ENCODE measurements at regions not wholly inside any gene's neighbourhood (a gene's known extent, or its start where the extent isn't known, plus 50 kb on each side); places are given as distances from the start of the nearest gene placed in this dataset.

DNA sequence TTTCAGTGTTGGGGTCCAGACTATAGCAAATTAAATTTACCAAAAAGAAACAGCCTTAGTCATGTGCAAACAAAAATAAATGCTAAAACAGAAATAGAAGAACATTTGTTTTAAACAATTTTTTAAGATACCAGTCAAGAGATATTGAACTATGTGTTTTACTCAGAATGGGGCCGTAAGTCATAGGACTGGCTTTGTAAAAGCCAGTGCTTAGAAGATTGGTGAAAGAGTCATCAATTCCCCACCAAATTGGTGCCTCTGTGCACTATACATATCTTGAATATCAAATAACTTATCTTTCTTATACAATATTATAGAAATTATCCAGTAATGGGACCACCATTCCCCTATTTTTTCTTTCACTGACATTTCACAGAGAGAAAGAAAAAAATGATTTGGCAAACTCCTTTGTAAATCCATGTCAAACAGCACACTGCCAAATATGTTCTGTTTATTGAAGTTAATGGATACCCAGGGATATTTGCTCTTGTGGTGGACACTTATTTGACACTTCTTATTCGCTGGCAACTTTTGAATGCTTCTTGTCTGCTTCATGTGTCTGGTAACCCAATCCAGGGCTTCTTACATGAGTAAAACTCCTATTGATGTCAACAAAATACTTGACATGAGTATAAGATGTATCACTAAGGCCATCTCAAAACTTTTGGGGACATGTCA is 145.7 kb upstream of the PKN2 start:
- TF ChIP-seq POLR2A (IDR thresholded peaks at IDR 0.05; ENCODE audit: low read length) (no peak), GATA1 (IDR thresholded peaks at IDR 0.05; ENCODE audit: low read depth, low read length) (no peak)

All from erythroblast (primary cell).